ENCODE measurements at regions not wholly inside any gene's neighbourhood (a gene's known extent, or its start where the extent isn't known, plus 50 kb on each side); places are given as distances from the start of the nearest gene placed in this dataset.

DNA sequence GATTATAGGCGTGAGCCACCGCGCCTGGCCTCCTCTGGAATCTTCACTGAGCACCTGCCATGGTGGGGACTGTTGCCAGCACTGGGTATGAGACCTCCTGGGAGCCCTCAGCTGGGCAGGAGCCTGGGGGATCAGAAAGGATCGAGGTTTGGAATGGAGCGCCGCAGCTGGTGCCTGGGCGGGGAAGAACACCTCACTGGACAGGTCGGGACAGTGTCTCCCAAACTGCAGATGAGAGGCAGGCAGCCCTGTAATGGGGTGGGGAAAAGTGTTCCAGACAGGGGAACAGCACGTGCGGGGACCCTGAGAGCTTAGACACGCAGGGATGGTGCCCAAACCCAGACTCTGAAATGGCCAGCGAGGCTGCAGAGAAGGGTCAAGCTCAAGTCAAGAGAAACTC, 150.9 kb upstream of the C1orf174 start:
- DNase-seq (ENCODE audit: low spot score in 2 of 2): no peak
- 83 to 86% methylated on average over 12 of the region's 12 CpGs for whole genome bisulfite sequencing, 2 donors
- no peaks in the 10 kb centered on the region for H3K4me1 ChIP-seq

DNA sequence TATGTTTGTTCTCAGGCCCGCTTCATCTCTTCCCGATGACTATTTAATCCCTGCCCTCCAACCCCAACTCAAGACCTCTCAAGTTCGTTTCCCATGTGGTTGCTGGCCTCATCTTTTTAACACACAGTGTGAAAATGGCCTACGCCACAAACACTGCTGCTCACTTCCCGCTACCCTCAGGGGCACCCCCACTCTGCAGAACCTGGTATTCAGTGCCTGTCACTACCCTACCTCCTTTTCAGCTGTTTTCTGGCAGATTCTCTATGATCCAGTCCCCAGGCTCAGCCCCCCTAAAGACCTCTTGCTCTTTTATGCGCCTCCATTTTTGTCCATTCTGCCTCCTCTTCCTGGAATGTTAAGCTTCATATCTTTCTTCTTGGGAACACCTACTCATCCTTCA, 152.6 kb upstream of the C1orf174 start:
- Histone ChIP-seq H3K9me3 (peaks cover 0 to 6% (median 0%) of the 10 kb centered on the region in 4 donors), H3K4me1 (no peaks in the 10 kb centered on the region), H3K27me3 (no peaks in the 10 kb centered on the region), H3K27ac (no peak overlapping the region), H3K4me3 (no peak overlapping the region), H3K36me3 (no peaks in the 10 kb centered on the region)
- no peak for DNase-seq (ENCODE audit: low spot score in 2 of 2)
- TF ChIP-seq POLR2A (IDR thresholded peaks at IDR 0.05) (no peak), EP300 (IDR thresholded peaks at IDR 0.05) (no peak)
- TF ChIP-seq, protein P1, sequence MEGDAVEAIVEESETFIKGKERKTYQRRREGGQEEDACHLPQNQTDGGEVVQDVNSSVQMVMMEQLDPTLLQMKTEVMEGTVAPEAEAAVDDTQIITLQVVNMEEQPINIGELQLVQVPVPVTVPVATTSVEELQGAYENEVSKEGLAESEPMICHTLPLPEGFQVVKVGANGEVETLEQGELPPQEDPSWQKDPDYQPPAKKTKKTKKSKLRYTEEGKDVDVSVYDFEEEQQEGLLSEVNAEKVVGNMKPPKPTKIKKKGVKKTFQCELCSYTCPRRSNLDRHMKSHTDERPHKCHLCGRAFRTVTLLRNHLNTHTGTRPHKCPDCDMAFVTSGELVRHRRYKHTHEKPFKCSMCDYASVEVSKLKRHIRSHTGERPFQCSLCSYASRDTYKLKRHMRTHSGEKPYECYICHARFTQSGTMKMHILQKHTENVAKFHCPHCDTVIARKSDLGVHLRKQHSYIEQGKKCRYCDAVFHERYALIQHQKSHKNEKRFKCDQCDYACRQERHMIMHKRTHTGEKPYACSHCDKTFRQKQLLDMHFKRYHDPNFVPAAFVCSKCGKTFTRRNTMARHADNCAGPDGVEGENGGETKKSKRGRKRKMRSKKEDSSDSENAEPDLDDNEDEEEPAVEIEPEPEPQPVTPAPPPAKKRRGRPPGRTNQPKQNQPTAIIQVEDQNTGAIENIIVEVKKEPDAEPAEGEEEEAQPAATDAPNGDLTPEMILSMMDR (IDR thresholded peaks at IDR 0.05): no peak
- WGBS, 2 donors: 71 to 80% methylated on average over 6 of the region's 6 CpGs

More for the DNA sequence above, 150.9 kb upstream of the C1orf174 start:
- no peaks in the 10 kb centered on the region for H3K36me3 ChIP-seq
- no peak overlapping the region for H3K27ac ChIP-seq
- peaks cover 0 to 6% (median 0%) of the 10 kb centered on the region in 4 donors for H3K9me3 ChIP-seq
- H3K4me3 ChIP-seq: no peak overlapping the region
- no peaks in the 10 kb centered on the region for H3K27me3 ChIP-seq
- TF ChIP-seq POLR2A (IDR thresholded peaks at IDR 0.05) (no peak), EP300 (IDR thresholded peaks at IDR 0.05) (no peak)
- TF ChIP-seq, protein P1 (IDR thresholded peaks at IDR 0.05): no peak

- no peak overlapping the region for H3K27ac ChIP-seq
- 91 to 92% methylated on average over 8 of the region's 8 CpGs for WGBS, 2 donors
- no peaks in the 10 kb centered on the region for H3K4me1 ChIP-seq
- TF ChIP-seq EP300 (IDR thresholded peaks at IDR 0.05): no peak
- no peak for TF ChIP-seq POLR2A (IDR thresholded peaks at IDR 0.05)
- TF ChIP-seq, protein P1 (IDR thresholded peaks at IDR 0.05): no peak
- peaks cover 0 to 6% (median 0%) of the 10 kb centered on the region in 4 donors for H3K9me3 ChIP-seq
- DNase-seq (ENCODE audit: low spot score in 2 of 2): no peak
- no peaks in the 10 kb centered on the region for H3K27me3 ChIP-seq
- H3K4me3 ChIP-seq: no peak overlapping the region
- no peaks in the 10 kb centered on the region for H3K36me3 ChIP-seq
Measured at GRCh38 chr1:4053160-4053748, 153.2 kb upstream of the C1orf174 start.

- H3K27ac ChIP-seq: no peak overlapping the region
- no peaks in the 10 kb centered on the region for H3K4me1 ChIP-seq
- H3K36me3 ChIP-seq: no peaks in the 10 kb centered on the region
- H3K27me3 ChIP-seq: no peaks in the 10 kb centered on the region
- H3K4me3 ChIP-seq: no peak overlapping the region
- no peak for DNase-seq (ENCODE audit: low spot score in 2 of 2)
- peaks cover 0 to 6% (median 0%) of the 10 kb centered on the region in 4 donors for H3K9me3 ChIP-seq
- 80 to 88% methylated on average over 1 to 5 of the region's 5 CpGs for WGBS, 2 donors
- TF ChIP-seq, protein P1 (IDR thresholded peaks at IDR 0.05): no peak
- TF ChIP-seq POLR2A (IDR thresholded peaks at IDR 0.05): no peak
- no peak for TF ChIP-seq EP300 (IDR thresholded peaks at IDR 0.05)
Measured at GRCh38 chr1:4053774-4054173, 153.7 kb upstream of the C1orf174 start.

DNA sequence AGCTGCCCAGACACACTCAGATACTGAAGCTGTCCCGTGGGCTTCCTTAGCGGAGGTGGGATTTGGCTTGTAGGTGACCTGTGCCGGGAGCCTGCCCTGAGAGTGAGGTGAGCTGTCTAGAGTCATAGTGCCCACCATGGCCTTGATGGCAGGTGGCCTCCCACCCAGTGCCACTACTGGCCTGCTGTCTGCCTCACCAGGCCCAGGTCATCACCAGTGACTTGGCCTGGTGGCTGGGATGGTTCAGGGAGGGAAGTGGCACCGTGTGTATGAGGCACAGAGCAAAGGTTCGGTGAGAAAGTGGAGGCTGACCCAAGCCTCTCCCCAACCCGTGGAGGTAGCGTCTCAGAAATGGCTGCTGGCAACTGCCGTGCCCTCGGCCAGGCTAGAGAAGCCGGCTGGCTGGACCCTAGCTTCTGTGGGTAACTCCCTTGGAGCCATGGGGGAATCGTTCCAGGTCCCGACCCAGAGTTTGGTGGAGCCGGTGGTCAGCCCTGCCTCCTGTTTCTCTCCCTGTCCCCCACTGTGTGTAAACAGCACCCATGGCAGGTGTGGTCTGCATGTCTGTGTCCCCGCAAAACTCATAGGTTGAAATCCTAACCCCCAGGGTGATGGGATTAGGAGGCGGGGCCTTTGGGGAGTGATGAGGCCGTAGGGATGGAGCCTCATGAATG, 155.4 kb upstream of the C1orf174 start:
- Histone ChIP-seq H3K27me3 (no peaks in the 10 kb centered on the region), H3K4me3 (no peak overlapping the region)

More for the DNA sequence above, 155.4 kb upstream of the C1orf174 start:
- H3K4me1 ChIP-seq: no peaks in the 10 kb centered on the region
- DNase-seq (ENCODE audit: low spot score in 2 of 2): no peak
- no peaks in the 10 kb centered on the region for H3K36me3 ChIP-seq
- no peak overlapping the region for H3K27ac ChIP-seq
- WGBS, 2 donors: 78 to 79% methylated on average over 15 to 16 of the region's 16 CpGs
- peaks cover 0 to 6% (median 0%) of the 10 kb centered on the region in 4 donors for H3K9me3 ChIP-seq
- TF ChIP-seq POLR2A (IDR thresholded peaks at IDR 0.05): no peak
- TF ChIP-seq EP300 (IDR thresholded peaks at IDR 0.05): no peak
- TF ChIP-seq, protein P1 (IDR thresholded peaks at IDR 0.05): no peak

Measured in tibial nerve (tissue), 4 donors.